ENCODE measurements at regions not wholly inside any gene's neighbourhood (a gene's known extent, or its start where the extent isn't known, plus 50 kb on each side); places are given as distances from the start of the nearest gene placed in this dataset.

GRCh38 chrX:34404386-34405070 lies 252.6 kb downstream of the TMEM47 start:
- H3K9me3 ChIP-seq (ENCODE audit: insufficient read depth, low read depth, low read length) = no peaks in the 10 kb centered on the region
- no peaks in the 10 kb centered on the region for H3K36me3 ChIP-seq (ENCODE audit: insufficient read depth, low read length)
- no peaks in the 10 kb centered on the region for H3K79me2 ChIP-seq (ENCODE audit: insufficient read depth, low read length)
- H3K27me3 ChIP-seq (ENCODE audit: insufficient read depth, low read length, poor library complexity, severe bottlenecking) = no peaks in the 10 kb centered on the region
- no peak for TF ChIP-seq EZH2phosphoT487 (IDR thresholded peaks at IDR 0.05; ENCODE audit: borderline replicate concordance)
- TF ChIP-seq CTCF (conservative IDR thresholded peaks at IDR 0.05; ENCODE audit: low read length) = no peak
- H3K4me1 ChIP-seq (ENCODE audit: insufficient read depth, low read length, poor library complexity, severe bottlenecking) = no peaks in the 10 kb centered on the region
- H3F3A ChIP-seq (ENCODE audit: low read depth) = no peaks in the 10 kb centered on the region
- no peaks in the 10 kb centered on the region for H3K9me2 ChIP-seq (replicated peaks; ENCODE audit: low read depth, low read length)
- no peaks in the 10 kb centered on the region for H4K20me1 ChIP-seq (ENCODE audit: insufficient read depth, low read length, poor library complexity, severe bottlenecking)
- no peak overlapping the region for H3K9ac ChIP-seq (ENCODE audit: low read depth, low read length, poor library complexity, severe bottlenecking)
- no peak overlapping the region for H3K4me2 ChIP-seq (ENCODE audit: low read depth, low read length, poor library complexity, severe bottlenecking)
- no peak overlapping the region for H3K4me3 ChIP-seq (ENCODE audit: low read length, poor library complexity, severe bottlenecking)
- H2AFZ ChIP-seq (ENCODE audit: low read length) = no peak overlapping the region

GRCh38 chrX:34401411-34401810 lies 255.7 kb downstream of the TMEM47 start:
- Histone ChIP-seq H2AFZ (ENCODE audit: low read length) (no peak overlapping the region), H3K9me2 (replicated peaks; ENCODE audit: low read depth, low read length) (no peaks in the 10 kb centered on the region), H3K36me3 (ENCODE audit: insufficient read depth, low read length) (no peaks in the 10 kb centered on the region), H3F3A (ENCODE audit: low read depth) (no peaks in the 10 kb centered on the region), H3K4me1 (ENCODE audit: insufficient read depth, low read length, poor library complexity, severe bottlenecking) (no peaks in the 10 kb centered on the region), H3K79me2 (ENCODE audit: insufficient read depth, low read length) (no peaks in the 10 kb centered on the region), H3K4me3 (ENCODE audit: low read length, poor library complexity, severe bottlenecking) (no peak overlapping the region), H4K20me1 (ENCODE audit: insufficient read depth, low read length, poor library complexity, severe bottlenecking) (no peaks in the 10 kb centered on the region), H3K9me3 (ENCODE audit: insufficient read depth, low read depth, low read length) (no peaks in the 10 kb centered on the region), H3K27me3 (ENCODE audit: insufficient read depth, low read length, poor library complexity, severe bottlenecking) (no peaks in the 10 kb centered on the region), H3K9ac (ENCODE audit: low read depth, low read length, poor library complexity, severe bottlenecking) (no peak overlapping the region), H3K4me2 (ENCODE audit: low read depth, low read length, poor library complexity, severe bottlenecking) (no peak overlapping the region)
- TF ChIP-seq EZH2phosphoT487 (IDR thresholded peaks at IDR 0.05; ENCODE audit: borderline replicate concordance) = no peak
- no peak for TF ChIP-seq CTCF (conservative IDR thresholded peaks at IDR 0.05; ENCODE audit: low read length)

- Histone ChIP-seq H3K9ac (ENCODE audit: low read depth, low read length, poor library complexity, severe bottlenecking) (no peak overlapping the region), H3K36me3 (ENCODE audit: insufficient read depth, low read length) (no peaks in the 10 kb centered on the region), H3K9me3 (ENCODE audit: insufficient read depth, low read depth, low read length) (no peaks in the 10 kb centered on the region), H3K27me3 (ENCODE audit: insufficient read depth, low read length, poor library complexity, severe bottlenecking) (no peaks in the 10 kb centered on the region), H3K9me2 (replicated peaks; ENCODE audit: low read depth, low read length) (no peaks in the 10 kb centered on the region), H3K4me1 (ENCODE audit: insufficient read depth, low read length, poor library complexity, severe bottlenecking) (no peaks in the 10 kb centered on the region), H3K4me3 (ENCODE audit: low read length, poor library complexity, severe bottlenecking) (no peak overlapping the region), H3K79me2 (ENCODE audit: insufficient read depth, low read length) (no peaks in the 10 kb centered on the region), H3F3A (ENCODE audit: low read depth) (no peaks in the 10 kb centered on the region), H4K20me1 (ENCODE audit: insufficient read depth, low read length, poor library complexity, severe bottlenecking) (no peaks in the 10 kb centered on the region), H3K4me2 (ENCODE audit: low read depth, low read length, poor library complexity, severe bottlenecking) (no peak overlapping the region), H2AFZ (ENCODE audit: low read length) (no peak overlapping the region)
- no peak for TF ChIP-seq CTCF (conservative IDR thresholded peaks at IDR 0.05; ENCODE audit: low read length)
- TF ChIP-seq EZH2phosphoT487 (IDR thresholded peaks at IDR 0.05; ENCODE audit: borderline replicate concordance) = no peak
Measured at GRCh38 chrX:34382416-34382815, 250.3 kb upstream of the FAM47A start.
